T-cell (primary cell): ENCODE measurements at regions not wholly inside any gene's neighbourhood (a gene's known extent, or its start where the extent isn't known, plus 50 kb on each side); places are given as distances from the start of the nearest gene placed in this dataset.
"Not testable (repeated sequence)": the region's sequence is repeated elsewhere in the genome, so short reads cannot be mapped to it uniquely, and the experiment has no call there.

Experiments
- ATAC-seq, 4 experiments: fragments of 200-7000 bp in 3 of 4; fragments of 150-1000 bp in 1 of 4; cut with Tn5 transposase; replicated peaks in 1 of 4; 1 replicate in 3 of 4; 2 replicates in 1 of 4; pipeline ENCODE4 v1.10.0; 2021; ENCODE audit warnings: moderate library complexity in 3 of 4, mild to moderate bottlenecking in 2 of 4, moderate number of reproducible peaks in 1 of 4
- CTCF ChIA-PET, 2 donors: fragments of 300-600 bp; sonication (Branson Sonifier 250); formaldehyde crosslinking; loops; one replicate each; lab custom pipeline; 2022; ENCODE audit warnings: antibody characterized with exemption in 2 of 2; lab: Charles Lee
- POLR2A ChIA-PET, 2 donors: fragments of 300-600 bp; sonication (Branson Sonifier 250); formaldehyde crosslinking; loops; one replicate each; lab custom pipeline; 2022; ENCODE audit warnings: antibody characterized with exemption in 2 of 2; lab: Charles Lee
- DNase-seq, 35 experiments: peaks; one replicate each; pipeline versions ENCODE4 v3.0.0 to v3.0.0-alpha.2; 2013 to 2023
- H3K27ac ChIP-seq: one replicate; pipeline ENCODE4 v1.5.1; 2013; ENCODE audit warnings: low read length
- H3K27me3 ChIP-seq, 2 experiments: replicated peaks in 1 of 2; 1 replicate in 1 of 2; 2 replicates in 1 of 2; pipeline versions ENCODE4 v1.6.1 to v1.7.0; 2013; ENCODE audit warnings: low read length in 1 of 2, mixed read lengths in 1 of 2; ENCODE audit not compliant: control insufficient read depth in 2 of 2, insufficient read depth in 2 of 2; ENCODE audit errors: extremely low read depth in 1 of 2
- H3K36me3 ChIP-seq, 2 donors: 1 replicate in 1 of 2; 2 replicates in 1 of 2; pipeline versions ENCODE4 v1.6.1 to v1.7.0; 2013; ENCODE audit warnings: low read length in 1 of 2; ENCODE audit not compliant: control insufficient read depth in 2 of 2, insufficient read depth in 1 of 2; ENCODE audit errors: extremely low read depth in 1 of 2
- H3K4me1 ChIP-seq, 2 experiments: 1 replicate in 1 of 2; 2 replicates in 1 of 2; pipeline versions ENCODE4 v1.6.1 to v1.7.0; 2013; ENCODE audit warnings: low read length in 2 of 2, mixed read lengths in 1 of 2; ENCODE audit not compliant: insufficient read depth in 2 of 2, control insufficient read depth in 1 of 2; ENCODE audit errors: extremely low read depth in 1 of 2
- H3K4me3 ChIP-seq, 2 donors: 1 replicate in 1 of 2; 2 replicates in 1 of 2; pipeline versions ENCODE4 v1.5.1 to v1.7.0; 2013; ENCODE audit warnings: mild to moderate bottlenecking in 2 of 2, low read length in 1 of 2, moderate library complexity in 1 of 2; ENCODE audit not compliant: control insufficient read depth in 1 of 2; ENCODE audit errors: extremely low read depth in 1 of 2
- H3K9me3 ChIP-seq: 2 replicates; pipeline ENCODE4 v1.7.0; 2013
- H3K27ac Mint-ChIP-seq, 2 donors: one replicate each; pipeline ENCODE4 v1.8.0; 2020 to 2021; ENCODE audit warnings: mild to moderate bottlenecking in 2 of 2, mixed read lengths in 2 of 2
- H3K27me3 Mint-ChIP-seq, 2 donors: one replicate each; pipeline ENCODE4 v1.8.0; 2021 to 2022; ENCODE audit warnings: mixed read lengths in 2 of 2
- H3K36me3 Mint-ChIP-seq: one replicate; pipeline ENCODE4 v1.8.0; 2021; ENCODE audit warnings: mixed read lengths
- H3K4me1 Mint-ChIP-seq, 3 donors: one replicate each; pipeline ENCODE4 v1.8.0; 2020 to 2022; ENCODE audit warnings: mixed read lengths in 3 of 3, mild to moderate bottlenecking in 1 of 3
- H3K4me3 Mint-ChIP-seq, 3 donors: one replicate each; pipeline ENCODE4 v1.8.0; 2020 to 2022; ENCODE audit warnings: mild to moderate bottlenecking in 3 of 3, mixed read lengths in 3 of 3, moderate library complexity in 3 of 3
- H3K9me3 Mint-ChIP-seq, 3 donors: one replicate each; pipeline ENCODE4 v1.8.0; 2020 to 2022; ENCODE audit warnings: mixed read lengths in 3 of 3
- WGBS: methylation state at CpG from one replicate; pipeline ENCODE4 v1.1.5; 2013; ENCODE audit warnings: missing lambda C conversion rate; ENCODE audit not compliant: insufficient coverage; 5-methylcytosine and 5-hydroxymethylcytosine counted together

- H3K27me3 Mint-ChIP-seq, H3K9me3 ChIP-seq, H3K36me3 ChIP-seq, DNase-seq, H3K4me3 ChIP-seq, POLR2A ChIA-PET, H3K27me3 ChIP-seq, CTCF ChIA-PET, H3K4me3 Mint-ChIP-seq, H3K4me1 Mint-ChIP-seq, H3K9me3 Mint-ChIP-seq, ATAC-seq, H3K27ac ChIP-seq, H3K36me3 Mint-ChIP-seq, H3K27ac Mint-ChIP-seq, H3K4me1 ChIP-seq: not testable (repeated sequence)
- no CpG with 5 or more reads among the region's 10 CpGs for WGBS
Measured at GRCh38 chr20:25797062-25797461, 100.4 kb upstream of the ZNF337 start.

GRCh38 chr20:25777241-25777640, 80.6 kb upstream of the ZNF337 start:
- H3K4me1 ChIP-seq, H3K9me3 ChIP-seq, H3K4me1 Mint-ChIP-seq, H3K27me3 ChIP-seq, DNase-seq, H3K27ac Mint-ChIP-seq, H3K27me3 Mint-ChIP-seq, H3K36me3 ChIP-seq, H3K4me3 ChIP-seq, H3K27ac ChIP-seq, H3K4me3 Mint-ChIP-seq, H3K36me3 Mint-ChIP-seq, POLR2A ChIA-PET, ATAC-seq, CTCF ChIA-PET, H3K9me3 Mint-ChIP-seq: not testable (repeated sequence)
- WGBS, result 100% methylated on average over 2 of the region's 3 CpGs

GRCh38 chr20:25774711-25775110, 78.1 kb upstream of the ZNF337 start:
- H3K4me3 ChIP-seq, ATAC-seq, H3K27ac ChIP-seq, H3K27me3 ChIP-seq, H3K4me1 Mint-ChIP-seq, H3K36me3 Mint-ChIP-seq, H3K27me3 Mint-ChIP-seq, POLR2A ChIA-PET, CTCF ChIA-PET, H3K4me1 ChIP-seq, H3K27ac Mint-ChIP-seq, H3K9me3 Mint-ChIP-seq, H3K36me3 ChIP-seq, H3K4me3 Mint-ChIP-seq, DNase-seq, H3K9me3 ChIP-seq: not testable (repeated sequence)
- 87% methylated on average over 15 of the region's 24 CpGs for WGBS

GRCh38 chr20:25774203-25774602, 77.5 kb upstream of the ZNF337 start:
- H3K36me3 ChIP-seq, H3K27me3 ChIP-seq, H3K36me3 Mint-ChIP-seq, H3K4me1 ChIP-seq, H3K27ac Mint-ChIP-seq, H3K9me3 ChIP-seq, H3K9me3 Mint-ChIP-seq, H3K4me3 Mint-ChIP-seq, POLR2A ChIA-PET, H3K4me1 Mint-ChIP-seq, H3K4me3 ChIP-seq, H3K27ac ChIP-seq, DNase-seq, ATAC-seq, H3K27me3 Mint-ChIP-seq, CTCF ChIA-PET: not testable (repeated sequence)
- WGBS, result no CpG with 5 or more reads among the region's 18 CpGs

- DNase-seq, H3K4me3 ChIP-seq, H3K36me3 ChIP-seq, H3K4me1 ChIP-seq, H3K27me3 ChIP-seq, H3K4me1 Mint-ChIP-seq, H3K9me3 ChIP-seq, POLR2A ChIA-PET, H3K27ac Mint-ChIP-seq, H3K4me3 Mint-ChIP-seq, H3K27me3 Mint-ChIP-seq, H3K36me3 Mint-ChIP-seq, ATAC-seq, H3K9me3 Mint-ChIP-seq, CTCF ChIA-PET, H3K27ac ChIP-seq: not testable (repeated sequence)
- 73% methylated on average over 3 of the region's 3 CpGs for WGBS
Measured at GRCh38 chr20:25772437-25772836, 75.8 kb upstream of the ZNF337 start.

GRCh38 chr20:25771818-25772217, 75.2 kb upstream of the ZNF337 start:
- H3K36me3 Mint-ChIP-seq, H3K4me1 Mint-ChIP-seq, H3K27ac ChIP-seq, H3K9me3 Mint-ChIP-seq, POLR2A ChIA-PET, CTCF ChIA-PET, H3K9me3 ChIP-seq, DNase-seq, H3K27me3 Mint-ChIP-seq, H3K4me3 ChIP-seq, ATAC-seq, H3K36me3 ChIP-seq, H3K27ac Mint-ChIP-seq, H3K4me3 Mint-ChIP-seq, H3K4me1 ChIP-seq, H3K27me3 ChIP-seq: not testable (repeated sequence)
- WGBS, result no CpG with 5 or more reads among the region's 1 CpG

- H3K9me3 Mint-ChIP-seq, result no peaks in the 10 kb centered on the region
- H3K36me3 ChIP-seq, result no peaks in the 10 kb centered on the region
- no peak for ATAC-seq
- no peak for DNase-seq
- H3K9me3 ChIP-seq, result no peaks in the 10 kb centered on the region
- H3K27ac ChIP-seq, result no peak overlapping the region
- no peaks in the 10 kb centered on the region for H3K27me3 Mint-ChIP-seq
- H3K4me3 ChIP-seq, result no peak overlapping the region
- H3K4me1 Mint-ChIP-seq, result no peaks in the 10 kb centered on the region
- no peak overlapping the region for H3K4me3 Mint-ChIP-seq
- H3K27me3 ChIP-seq, result no peaks in the 10 kb centered on the region
- ChIA-PET CTCF (no interaction called here), POLR2A (no interaction called here)
- H3K36me3 Mint-ChIP-seq, result no peaks in the 10 kb centered on the region
- no peak overlapping the region for H3K27ac Mint-ChIP-seq
- H3K4me1 ChIP-seq, result no peaks in the 10 kb centered on the region
Measured at GRCh38 chr20:25761596-25761995, 64.9 kb upstream of the ZNF337 start.
